Adrenal gland (tissue), 5 donors: ENCODE measurements at regions not wholly inside any gene's neighbourhood (a gene's known extent, or its start where the extent isn't known, plus 50 kb on each side); places are given as distances from the start of the nearest gene placed in this dataset.

ENCODE experiments used
- POLR2A ChIP-seq, 2 donors: fragments of 450-650 bp; IDR thresholded peaks; one replicate each; pipeline ENCODE4 v1.6.1; 2017; ENCODE audit warnings: antibody characterized with exemption in 2 of 2, mild to moderate bottlenecking in 2 of 2, moderate library complexity in 1 of 2
- TF ChIP-seq, protein P1 (sequence below), 6 experiments: fragments of 450-650 bp in 4 of 6; fragments of 200-600 bp in 2 of 6; sonication (generic) in 1 of 6; IDR thresholded peaks; 1 replicate in 5 of 6; 2 replicates in 1 of 6; pipeline versions ENCODE4 v1.5.1 to v1.8.0; 2016 to 2021; ENCODE audit warnings: antibody characterized with exemption in 6 of 6, mild to moderate bottlenecking in 2 of 6, moderate library complexity in 1 of 6
- donor health status: DM: no; HTN: no; CAD: no.

DNA sequence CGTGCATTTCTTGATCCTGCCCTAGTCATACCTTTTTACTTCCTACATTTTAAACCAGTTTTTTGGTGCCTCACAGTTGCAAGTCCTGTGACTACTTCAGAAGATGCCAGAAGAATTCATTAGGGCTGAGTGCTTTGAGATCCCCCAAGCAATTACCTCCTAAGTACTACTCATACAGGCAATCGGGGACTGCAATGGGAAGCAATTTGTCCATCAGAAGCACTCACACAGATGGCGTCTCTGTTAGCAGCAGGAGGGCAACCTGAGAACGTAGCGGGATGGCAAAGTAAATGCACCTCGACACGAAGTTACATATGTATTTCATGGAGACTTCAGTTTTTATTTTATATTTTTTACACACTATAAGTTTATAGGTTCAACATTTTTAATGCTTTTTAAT is 188.3 kb downstream of the CAPZA3 start:
- TF ChIP-seq POLR2A (IDR thresholded peaks at IDR 0.05), result no peak
- TF ChIP-seq, protein P1, sequence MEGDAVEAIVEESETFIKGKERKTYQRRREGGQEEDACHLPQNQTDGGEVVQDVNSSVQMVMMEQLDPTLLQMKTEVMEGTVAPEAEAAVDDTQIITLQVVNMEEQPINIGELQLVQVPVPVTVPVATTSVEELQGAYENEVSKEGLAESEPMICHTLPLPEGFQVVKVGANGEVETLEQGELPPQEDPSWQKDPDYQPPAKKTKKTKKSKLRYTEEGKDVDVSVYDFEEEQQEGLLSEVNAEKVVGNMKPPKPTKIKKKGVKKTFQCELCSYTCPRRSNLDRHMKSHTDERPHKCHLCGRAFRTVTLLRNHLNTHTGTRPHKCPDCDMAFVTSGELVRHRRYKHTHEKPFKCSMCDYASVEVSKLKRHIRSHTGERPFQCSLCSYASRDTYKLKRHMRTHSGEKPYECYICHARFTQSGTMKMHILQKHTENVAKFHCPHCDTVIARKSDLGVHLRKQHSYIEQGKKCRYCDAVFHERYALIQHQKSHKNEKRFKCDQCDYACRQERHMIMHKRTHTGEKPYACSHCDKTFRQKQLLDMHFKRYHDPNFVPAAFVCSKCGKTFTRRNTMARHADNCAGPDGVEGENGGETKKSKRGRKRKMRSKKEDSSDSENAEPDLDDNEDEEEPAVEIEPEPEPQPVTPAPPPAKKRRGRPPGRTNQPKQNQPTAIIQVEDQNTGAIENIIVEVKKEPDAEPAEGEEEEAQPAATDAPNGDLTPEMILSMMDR (IDR thresholded peaks at IDR 0.05), result no peak
